H1 (cell line): ENCODE measurements at regions not wholly inside any gene's neighbourhood (a gene's known extent, or its start where the extent isn't known, plus 50 kb on each side); places are given as distances from the start of the nearest gene placed in this dataset.

Experiments
- CTCF ChIA-PET: fragments of 300-600 bp; sonication (Branson Sonifier 250); formaldehyde crosslinking; loops from one replicate; lab custom pipeline; 2021; ENCODE audit not compliant: partially characterized antibody; lab: Charles Lee
- POLR2A ChIA-PET: fragments of 300-600 bp; sonication (Branson Sonifier 250); formaldehyde crosslinking; loops from one replicate; lab custom pipeline; 2021; ENCODE audit warnings: inconsistent platforms; ENCODE audit not compliant: partially characterized antibody; lab: Charles Lee
- DNase-seq, 2 experiments: peaks; one replicate each; pipeline versions ENCODE4 v3.0.0 to v3.0.0-alpha.2; 2010 to 2022; ENCODE audit warnings: low spot score in 2 of 2, low read depth in 1 of 2, mixed read lengths in 1 of 2
- FAIRE-seq: peaks from 2 replicates; lab custom pipeline; 2011; peaks lifted over from hg19 to GRCh38; lab: Jason Lieb, UNC
- H2AFZ ChIP-seq: 2 replicates; pipeline ENCODE4 v1.8.1; 2012; ENCODE audit warnings: low read length, inconsistent platforms
- H2AK5ac ChIP-seq: 2 replicates; pipeline ENCODE4 v1.6.1; 2013; ENCODE audit warnings: low read depth, low read length
- H2BK120ac ChIP-seq: replicated peaks from 2 replicates; pipeline ENCODE3; 2013; ENCODE audit warnings: low read depth, low read length, inconsistent platforms
- H2BK12ac ChIP-seq: 2 replicates; pipeline ENCODE4 v1.6.1; 2013; ENCODE audit warnings: low read depth, low read length
- H2BK15ac ChIP-seq: 2 replicates; pipeline ENCODE4 v1.6.1; 2013; ENCODE audit warnings: low read length
- H2BK20ac ChIP-seq: 2 replicates; pipeline ENCODE4 v1.6.1; 2013; ENCODE audit warnings: low read length
- H2BK5ac ChIP-seq: 2 replicates; pipeline ENCODE4 v1.6.1; 2013; ENCODE audit warnings: low read depth, low read length
- H3K14ac ChIP-seq: 2 replicates; pipeline ENCODE4 v1.6.1; 2013; ENCODE audit warnings: inconsistent platforms; ENCODE audit not compliant: insufficient read length
- H3K18ac ChIP-seq: 2 replicates; pipeline ENCODE4 v1.6.1; 2013; ENCODE audit warnings: low read length; ENCODE audit errors: extremely low read depth
- H3K23ac ChIP-seq: 2 replicates; pipeline ENCODE4 v1.6.1; 2013; ENCODE audit warnings: inconsistent platforms; ENCODE audit not compliant: insufficient read length
- H3K23me2 ChIP-seq: 2 replicates; pipeline ENCODE4 v1.6.1; 2013; ENCODE audit warnings: low read depth, low read length
- H3K27ac ChIP-seq: 2 replicates; pipeline ENCODE4 v1.6.1; 2011; ENCODE audit warnings: low read depth, low read length, inconsistent platforms
- H3K27me3 ChIP-seq, 4 experiments: replicated peaks in 1 of 4; 1 replicate in 1 of 4; 2 replicates in 3 of 4; pipeline versions ENCODE4 v1.6.1 to v1.8.1; 2011 to 2013; ENCODE audit warnings: low read length in 3 of 4, mild to moderate bottlenecking in 3 of 4, inconsistent platforms in 2 of 4, mixed read lengths in 2 of 4, moderate library complexity in 1 of 4; ENCODE audit not compliant: control insufficient read depth in 3 of 4, insufficient read depth in 3 of 4; ENCODE audit errors: extremely low read depth in 1 of 4
- H3K36me3 ChIP-seq, 4 experiments: 2 replicates each; pipeline versions ENCODE4 v1.6.1 to v1.8.1; 2011 to 2013; ENCODE audit warnings: mild to moderate bottlenecking in 4 of 4, low read length in 3 of 4, moderate library complexity in 2 of 4, control low read depth in 1 of 4, inconsistent platforms in 1 of 4; ENCODE audit not compliant: insufficient read depth in 4 of 4, control insufficient read depth in 2 of 4
- H3K4ac ChIP-seq: replicated peaks from 2 replicates; pipeline ENCODE3; 2013; ENCODE audit warnings: low read length, low read depth, mixed read lengths, inconsistent platforms; ENCODE audit not compliant: insufficient read length
- H3K4me1 ChIP-seq, 4 experiments: replicated peaks in 1 of 4; 1 replicate in 1 of 4; 2 replicates in 3 of 4; pipeline versions ENCODE4 v1.6.1 to v1.8.1; 2011 to 2013; ENCODE audit warnings: low read length in 3 of 4, inconsistent platforms in 2 of 4, mixed read lengths in 1 of 4; ENCODE audit not compliant: insufficient read depth in 4 of 4, control insufficient read depth in 3 of 4
- H3K4me2 ChIP-seq, 2 experiments: 2 replicates each; pipeline versions ENCODE4 v1.6.1 to v1.8.1; 2011 to 2013; ENCODE audit warnings: low read depth in 2 of 2, low read length in 2 of 2, control low read depth in 1 of 2, inconsistent platforms in 1 of 2, mild to moderate bottlenecking in 1 of 2; ENCODE audit not compliant: insufficient read depth in 1 of 2
- H3K4me3 ChIP-seq, 4 experiments: fragments of 200-600, 300-600 bp in 1 of 4; sonication (generic), shearing (Covaris generic), sonication (Bioruptor Twin) in 1 of 4; 2 replicates each; pipeline versions ENCODE4 v1.5.1 to v1.8.1; 2011 to 2016; ENCODE audit warnings: low read length in 4 of 4, low read depth in 3 of 4, control low read depth in 2 of 4, inconsistent platforms in 2 of 4, mild to moderate bottlenecking in 2 of 4, mixed read lengths in 1 of 4, moderate library complexity in 1 of 4; ENCODE audit not compliant: insufficient read depth in 2 of 4; ENCODE audit errors: extremely low read depth in 1 of 4
- H3K56ac ChIP-seq: replicated peaks from 2 replicates; pipeline ENCODE3; 2013; ENCODE audit warnings: low read depth, mild to moderate bottlenecking, mixed read lengths, low read length, inconsistent platforms; ENCODE audit not compliant: insufficient read length
- H3K79me1 ChIP-seq: 2 replicates; pipeline ENCODE4 v1.6.1; 2013; ENCODE audit warnings: low read depth, low read length, control low read depth
- H3K79me2 ChIP-seq, 2 experiments: 2 replicates each; pipeline versions ENCODE4 v1.6.1 to v1.8.1; 2012 to 2013; ENCODE audit warnings: low read length in 2 of 2, mild to moderate bottlenecking in 2 of 2, inconsistent platforms in 1 of 2; ENCODE audit not compliant: insufficient read depth in 2 of 2, control insufficient read depth in 1 of 2
- H3K9ac ChIP-seq, 4 experiments: replicated peaks in 1 of 4; 1 replicate in 1 of 4; 2 replicates in 3 of 4; pipeline versions ENCODE4 v1.6.1 to v1.8.1; 2011 to 2013; ENCODE audit warnings: low read depth in 3 of 4, low read length in 3 of 4, control low read depth in 2 of 4, mild to moderate bottlenecking in 2 of 4, moderate library complexity in 2 of 4, inconsistent platforms in 1 of 4; ENCODE audit errors: extremely low read depth in 1 of 4
- H3K9me3 ChIP-seq, 2 experiments: 2 replicates each; pipeline versions ENCODE4 v1.6.1 to v1.8.1; 2012 to 2013; ENCODE audit warnings: mild to moderate bottlenecking in 2 of 2, moderate library complexity in 2 of 2, control low read depth in 1 of 2, inconsistent platforms in 1 of 2, low read depth in 1 of 2, low read length in 1 of 2, mixed read lengths in 1 of 2; ENCODE audit not compliant: insufficient read depth in 2 of 2
- H4K20me1 ChIP-seq, 2 experiments: replicated peaks in 1 of 2; 2 replicates each; pipeline versions ENCODE3 to v1.8.1; 2011 to 2013; ENCODE audit warnings: inconsistent platforms in 2 of 2, low read length in 2 of 2, mild to moderate bottlenecking in 1 of 2; ENCODE audit not compliant: insufficient read depth in 2 of 2, control insufficient read depth in 1 of 2
- H4K5ac ChIP-seq: 2 replicates; pipeline ENCODE4 v1.6.1; 2013; ENCODE audit warnings: low read length, low read depth, mixed read lengths, inconsistent platforms; ENCODE audit not compliant: insufficient read length
- H4K8ac ChIP-seq: 2 replicates; pipeline ENCODE4 v1.8.0; 2013; ENCODE audit warnings: mild to moderate bottlenecking, moderate library complexity, low read length, inconsistent platforms; ENCODE audit not compliant: insufficient read depth; ENCODE audit errors: extremely low read depth
- H4K91ac ChIP-seq: replicated peaks from 2 replicates; pipeline ENCODE3; 2013; ENCODE audit warnings: low read length, mixed read lengths, inconsistent platforms; ENCODE audit not compliant: insufficient read length
- BRCA1 ChIP-seq: IDR thresholded peaks from 2 replicates; pipeline ENCODE4 v1.6.1; 2012; ENCODE audit warnings: low read depth, low read length, improper control_type of control experiment
- RAD21 ChIP-seq, 2 experiments: IDR thresholded peaks in 1 of 2; conservative IDR thresholded peaks in 1 of 2; 2 replicates each; pipeline ENCODE4 v1.6.1; 2011; ENCODE audit warnings: low read depth in 2 of 2, low read length in 2 of 2, improper control_type of control experiment in 1 of 2, inconsistent platforms in 1 of 2, mild to moderate bottlenecking in 1 of 2, moderate library complexity in 1 of 2
- WGBS, 2 experiments: shearing (Covaris generic) in 1 of 2; methylation state at CpG; one replicate each; pipeline versions ENCODE4 v1.1.6 to v1.1.7; 2013 to 2015; ENCODE audit warnings: low lambda C conversion rate in 2 of 2, mixed read lengths in 2 of 2, inconsistent platforms in 1 of 2, low coverage in 1 of 2, missing lambda C conversion rate in 1 of 2; ENCODE audit not compliant: insufficient replicate concordance in 2 of 2, insufficient coverage in 1 of 2, insufficient read length in 1 of 2; ENCODE audit errors: extremely low coverage in 1 of 2, missing lambda C conversion rate in 1 of 2; 5-methylcytosine and 5-hydroxymethylcytosine counted together

GRCh38 chr11:110921742-110922521 is 209.7 kb upstream of the ARHGAP20 start:
- no peak for DNase-seq
- ChIA-PET CTCF (no interaction called here), POLR2A (no interaction called here)
- no peak overlapping the region for H3K4me2 ChIP-seq
- no peaks in the 10 kb centered on the region; a peak in 1 of 8 replicates for H3K36me3 ChIP-seq
- H4K20me1 ChIP-seq, result no peaks in the 10 kb centered on the region
- H3K23ac ChIP-seq, result no peak overlapping the region
- no peak overlapping the region for H2BK5ac ChIP-seq
- WGBS, 2 experiments, result 92% methylated on average over 3 of the region's 3 CpGs; no CpG with 5 or more reads in 1 of the 2 experiments
- H3K79me1 ChIP-seq, result no peaks in the 10 kb centered on the region
- no peaks in the 10 kb centered on the region for H3K23me2 ChIP-seq
- TF ChIP-seq BRCA1 (no peak), RAD21 (IDR thresholded peaks at IDR 0.05 in 1 of 2, conservative IDR thresholded peaks at IDR 0.05 in 1 of 2; ENCODE audit: low read depth in 2 of 2, low read length in 2 of 2) (0 out of 4 replicates have a peak, but pooled peaks of 1 of the 2 experiments have one; percentile 9)
- no peak overlapping the region for H3K4me3 ChIP-seq
- no peak overlapping the region for H4K91ac ChIP-seq
- no peak overlapping the region for H2BK20ac ChIP-seq
- no peak overlapping the region for H3K27ac ChIP-seq
- H2BK120ac ChIP-seq, result no peak overlapping the region
- H3K79me2 ChIP-seq, result no peaks in the 10 kb centered on the region
- no peaks in the 10 kb centered on the region for H3K9me3 ChIP-seq
- H3K4ac ChIP-seq, result no peak overlapping the region
- no peak overlapping the region for H3K18ac ChIP-seq
- no peak overlapping the region for H2AK5ac ChIP-seq
- H3K56ac ChIP-seq, result no peak overlapping the region
- FAIRE-seq, result no peak
- H2BK15ac ChIP-seq, result no peak overlapping the region
- H3K27me3 ChIP-seq, result no peaks in the 10 kb centered on the region
- H4K5ac ChIP-seq, result no peak overlapping the region
- H3K4me1 ChIP-seq, result no peaks in the 10 kb centered on the region; a peak in 1 of 7 replicates
- no peak overlapping the region for H4K8ac ChIP-seq
- no peak overlapping the region for H2AFZ ChIP-seq
- H2BK12ac ChIP-seq, result no peak overlapping the region
- H3K14ac ChIP-seq, result no peak overlapping the region
- no peak overlapping the region for H3K9ac ChIP-seq
